GM21619 (cell line): ENCODE measurements at regions not wholly inside any gene's neighbourhood (a gene's known extent, or its start where the extent isn't known, plus 50 kb on each side); places are given as distances from the start of the nearest gene placed in this dataset.

Experiments used
- ATAC-seq: cut with Tn5 transposase; IDR thresholded peaks from one replicate; pipeline ENCODE4 v1.9.1; 2021; ENCODE audit not compliant: unreplicated experiment

GRCh38 chr4:122038896-122039295 lies 87.0 kb upstream of the TRPC3 start:
- ATAC-seq = no peak

DNA sequence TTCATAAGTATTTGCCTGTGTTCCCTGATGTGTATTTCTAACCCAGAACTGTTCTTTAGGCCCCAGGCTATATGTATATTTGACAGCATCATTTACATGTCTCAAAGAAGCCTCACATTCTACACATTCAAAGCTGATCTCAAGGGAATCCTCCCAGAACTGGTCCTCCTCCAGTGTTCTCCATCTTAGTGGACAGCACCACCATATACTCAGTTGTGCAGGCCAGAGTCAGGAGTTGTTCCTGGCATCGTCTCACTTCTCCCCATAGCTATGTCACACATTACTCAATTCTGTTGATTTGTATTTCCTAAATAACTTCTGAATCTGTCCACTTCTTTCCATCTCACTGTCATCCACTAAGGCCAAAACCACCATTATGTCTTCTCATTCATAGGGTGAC lies 82.8 kb upstream of the TRPC3 start:
- no peak for ATAC-seq

- ATAC-seq = no peak
These were observed 75.3 kb upstream of the TRPC3 start for GRCh38 chr4:122027203-122027602.

- no peak for ATAC-seq
These were observed 65.4 kb upstream of the TRPC3 start for GRCh38 chr4:122017296-122017695.

- ATAC-seq = no peak
These were observed 63.3 kb upstream of the TRPC3 start for GRCh38 chr4:122015203-122015602.

GRCh38 chr4:122012735-122013134 lies 60.9 kb upstream of the TRPC3 start:
- ATAC-seq = no peak

DNA sequence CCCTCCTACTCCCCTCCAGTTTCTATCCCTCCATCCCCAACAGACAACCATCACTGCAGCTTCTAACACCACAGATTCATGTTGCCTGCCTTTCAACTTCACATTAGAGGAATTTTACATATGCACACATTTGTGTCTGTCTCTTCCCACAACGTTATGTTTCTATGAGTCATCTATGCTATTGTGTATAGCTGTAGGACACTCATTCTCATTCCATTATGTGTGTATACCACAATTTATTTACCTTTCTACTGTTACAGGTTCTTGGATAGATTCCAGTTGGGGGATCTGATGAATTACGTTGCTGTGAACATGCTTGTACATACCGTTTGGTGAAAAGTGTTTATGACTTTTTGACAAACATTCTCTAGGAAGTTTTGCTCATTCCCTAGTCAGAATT lies 58.8 kb upstream of the TRPC3 start:
- no peak for ATAC-seq

DNA sequence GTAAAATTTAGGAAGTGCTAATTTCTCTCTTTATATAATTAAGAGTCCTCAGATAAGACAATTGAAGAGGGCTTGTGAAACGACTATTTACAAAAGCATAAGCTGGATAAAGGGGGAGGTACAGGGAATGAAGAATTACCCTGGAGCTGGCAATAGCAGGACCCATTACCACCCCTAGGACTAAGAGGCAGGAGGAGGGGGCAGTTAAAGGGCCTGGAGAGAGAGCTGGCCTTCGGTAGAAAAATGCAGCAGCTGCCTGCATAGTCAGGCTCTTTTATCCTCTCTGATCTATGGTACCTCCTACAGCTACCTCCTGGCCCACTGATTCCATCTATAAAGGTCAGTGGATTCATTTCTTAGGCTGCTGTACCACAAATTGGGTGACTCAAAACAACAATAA lies 57.7 kb upstream of the TRPC3 start:
- ATAC-seq = no peak

GRCh38 chr4:122007016-122007415 lies 55.2 kb upstream of the TRPC3 start:
- ATAC-seq = no peak

- ATAC-seq = no peak
These were observed 53.4 kb upstream of the TRPC3 start for GRCh38 chr4:122005064-122005755.

DNA sequence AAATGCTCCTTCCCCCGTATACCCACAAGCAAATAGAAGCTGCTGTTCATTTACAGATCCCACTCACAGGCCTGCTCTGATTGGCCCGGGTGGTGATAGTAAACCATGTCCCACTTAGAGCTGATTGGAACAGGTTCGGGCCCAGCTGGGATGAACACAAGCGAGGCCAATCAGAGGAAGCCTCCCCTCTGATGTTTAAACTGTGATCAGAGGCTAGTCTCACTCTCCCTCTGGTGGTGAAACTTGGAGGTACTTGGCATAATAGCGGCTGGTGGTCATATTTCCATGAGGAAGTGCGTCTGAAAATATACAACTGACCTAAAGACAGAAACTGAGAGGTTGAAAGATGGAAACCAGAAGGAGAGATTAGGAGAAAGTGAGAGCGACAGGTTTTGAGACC lies 51.5 kb upstream of the TRPC3 start:
- peak; percentile 85 for ATAC-seq
